Muscle layer of duodenum (tissue), 2 donors: ENCODE measurements at regions not wholly inside any gene's neighbourhood (a gene's known extent, or its start where the extent isn't known, plus 50 kb on each side); places are given as distances from the start of the nearest gene placed in this dataset.

Source experiments
- H3K27ac ChIP-seq: one replicate; pipeline ENCODE4 v1.7.0; 2013; ENCODE audit warnings: mild to moderate bottlenecking, low read length
- H3K27me3 ChIP-seq: one replicate; pipeline ENCODE4 v1.7.0; 2013; ENCODE audit warnings: low read depth, mild to moderate bottlenecking, control low read depth, low read length
- H3K36me3 ChIP-seq, 2 donors: one replicate each; pipeline ENCODE4 v1.7.0; 2013; ENCODE audit warnings: low read length in 2 of 2, control low read depth in 1 of 2, mild to moderate bottlenecking in 1 of 2; ENCODE audit not compliant: insufficient read depth in 2 of 2, control insufficient read depth in 1 of 2
- H3K4me1 ChIP-seq, 2 donors: one replicate each; pipeline ENCODE4 v1.7.0; 2013; ENCODE audit warnings: low read length in 2 of 2, mild to moderate bottlenecking in 2 of 2, control low read depth in 1 of 2, moderate library complexity in 1 of 2; ENCODE audit not compliant: insufficient read depth in 2 of 2, control insufficient read depth in 1 of 2
- H3K4me3 ChIP-seq, 2 donors: one replicate each; pipeline ENCODE4 v1.7.0; 2013; ENCODE audit warnings: low read length in 2 of 2, low read depth in 1 of 2, mild to moderate bottlenecking in 1 of 2
- H3K9me3 ChIP-seq, 2 donors: one replicate each; pipeline ENCODE4 v1.7.0; 2013; ENCODE audit warnings: low read length in 2 of 2, control low read depth in 1 of 2, mild to moderate bottlenecking in 1 of 2; ENCODE audit not compliant: control insufficient read depth in 1 of 2
- donor health status: healthy.

GRCh38 chr1:238546118-238546517 lies 655.4 kb upstream of the ZP4 start:
- Histone ChIP-seq H3K4me3 (no peak overlapping the region), H3K27me3 (no peaks in the 10 kb centered on the region), H3K9me3 (no peaks in the 10 kb centered on the region), H3K4me1 (no peaks in the 10 kb centered on the region), H3K36me3 (no peaks in the 10 kb centered on the region), H3K27ac (no peak overlapping the region)

GRCh38 chr1:238537641-238538040 lies 646.9 kb upstream of the ZP4 start:
- Histone ChIP-seq H3K27ac (no peak overlapping the region), H3K4me1 (no peaks in the 10 kb centered on the region), H3K36me3 (no peaks in the 10 kb centered on the region), H3K9me3 (no peaks in the 10 kb centered on the region), H3K27me3 (no peaks in the 10 kb centered on the region), H3K4me3 (no peak overlapping the region)

- H3K27ac ChIP-seq, result no peak overlapping the region
- H3K27me3 ChIP-seq, result no peaks in the 10 kb centered on the region
- no peaks in the 10 kb centered on the region for H3K36me3 ChIP-seq
- peaks cover 0 to 4% of the 10 kb centered on the region in 2 donors for H3K9me3 ChIP-seq
- no peaks in the 10 kb centered on the region for H3K4me1 ChIP-seq
- no peak overlapping the region for H3K4me3 ChIP-seq
Measured at GRCh38 chr1:238530209-238530851, 639.6 kb upstream of the ZP4 start.

- no peaks in the 10 kb centered on the region for H3K4me1 ChIP-seq
- H3K27me3 ChIP-seq, result no peaks in the 10 kb centered on the region
- H3K9me3 ChIP-seq, result peaks cover 0 to 16% of the 10 kb centered on the region in 2 donors
- H3K27ac ChIP-seq, result no peak overlapping the region
- H3K4me3 ChIP-seq, result no peak overlapping the region
- no peaks in the 10 kb centered on the region for H3K36me3 ChIP-seq
Measured at GRCh38 chr1:238517711-238518110, 627.0 kb upstream of the ZP4 start.

- Histone ChIP-seq H3K4me1 (no peaks in the 10 kb centered on the region), H3K27ac (no peak overlapping the region), H3K4me3 (no peak overlapping the region), H3K9me3 (no peaks in the 10 kb centered on the region), H3K36me3 (no peaks in the 10 kb centered on the region), H3K27me3 (no peaks in the 10 kb centered on the region)
Measured at GRCh38 chr1:238501290-238501689, 610.6 kb upstream of the ZP4 start.

- H3K9me3 ChIP-seq, result no peaks in the 10 kb centered on the region
- H3K27me3 ChIP-seq, result no peaks in the 10 kb centered on the region
- H3K4me3 ChIP-seq, result no peak overlapping the region
- H3K27ac ChIP-seq, result no peak overlapping the region
- H3K4me1 ChIP-seq, result no peaks in the 10 kb centered on the region
- no peaks in the 10 kb centered on the region for H3K36me3 ChIP-seq
Measured at GRCh38 chr1:238499021-238499420, 608.3 kb upstream of the ZP4 start.

- Histone ChIP-seq H3K4me1 (no peaks in the 10 kb centered on the region), H3K4me3 (no peak overlapping the region), H3K36me3 (no peaks in the 10 kb centered on the region), H3K27me3 (no peaks in the 10 kb centered on the region), H3K27ac (no peak overlapping the region), H3K9me3 (no peaks in the 10 kb centered on the region)
Measured at GRCh38 chr1:238492271-238492670, 601.5 kb upstream of the ZP4 start.

GRCh38 chr1:238491265-238491664 lies 600.5 kb upstream of the ZP4 start:
- Histone ChIP-seq H3K27me3 (no peaks in the 10 kb centered on the region), H3K4me3 (no peak overlapping the region), H3K27ac (no peak overlapping the region), H3K9me3 (no peaks in the 10 kb centered on the region), H3K36me3 (no peaks in the 10 kb centered on the region), H3K4me1 (no peaks in the 10 kb centered on the region)

- Histone ChIP-seq H3K4me1 (no peaks in the 10 kb centered on the region), H3K27me3 (no peaks in the 10 kb centered on the region), H3K36me3 (no peaks in the 10 kb centered on the region), H3K4me3 (no peak overlapping the region), H3K27ac (no peak overlapping the region), H3K9me3 (no peaks in the 10 kb centered on the region)
Measured at GRCh38 chr1:238489006-238489405, 598.3 kb upstream of the ZP4 start.

- H3K36me3 ChIP-seq, result no peaks in the 10 kb centered on the region
- no peak overlapping the region for H3K27ac ChIP-seq
- no peaks in the 10 kb centered on the region for H3K27me3 ChIP-seq
- no peaks in the 10 kb centered on the region for H3K4me1 ChIP-seq
- no peak overlapping the region for H3K4me3 ChIP-seq
- H3K9me3 ChIP-seq, result no peaks in the 10 kb centered on the region
Measured at GRCh38 chr1:238488401-238488800, 597.7 kb upstream of the ZP4 start.

GRCh38 chr1:238487931-238488330 lies 597.2 kb upstream of the ZP4 start:
- Histone ChIP-seq H3K27me3 (no peaks in the 10 kb centered on the region), H3K27ac (no peak overlapping the region), H3K4me3 (no peak overlapping the region), H3K4me1 (no peaks in the 10 kb centered on the region), H3K9me3 (no peaks in the 10 kb centered on the region), H3K36me3 (no peaks in the 10 kb centered on the region)

- H3K9me3 ChIP-seq, result no peaks in the 10 kb centered on the region
- no peak overlapping the region for H3K27ac ChIP-seq
- no peaks in the 10 kb centered on the region for H3K27me3 ChIP-seq
Measured at GRCh38 chr1:238485912-238486209, 595.1 kb upstream of the ZP4 start.

More at GRCh38 chr1:238485912-238486209, 595.1 kb upstream of the ZP4 start:
- Histone ChIP-seq H3K36me3 (no peaks in the 10 kb centered on the region), H3K4me1 (no peaks in the 10 kb centered on the region), H3K4me3 (no peak overlapping the region)
